WTC11 (cell line): ENCODE measurements at regions not wholly inside any gene's neighbourhood (a gene's known extent, or its start where the extent isn't known, plus 50 kb on each side); places are given as distances from the start of the nearest gene placed in this dataset.

Experiments used
- ATF3 ChIP-seq: sonication (generic); formaldehyde crosslinking; conservative IDR thresholded peaks from 2 replicates; pipeline ENCODE4 v1.8.1; 2022; ENCODE audit warnings: mild to moderate bottlenecking, missing genetic modification reagents
- CREB1 ChIP-seq: sonication (generic); formaldehyde crosslinking; IDR thresholded peaks from 2 replicates; pipeline ENCODE4 v1.8.0; 2023; ENCODE audit warnings: mild to moderate bottlenecking, missing genetic modification reagents
- CREM ChIP-seq: sonication (generic); formaldehyde crosslinking; IDR thresholded peaks from 2 replicates; pipeline ENCODE4 v1.8.1; 2022; ENCODE audit warnings: mild to moderate bottlenecking, missing genetic modification reagents, moderate library complexity
- CTCF ChIP-seq: fragments of 200-600 bp; IDR thresholded peaks from 2 replicates; pipeline ENCODE4 v1.8.0; 2022; ENCODE audit warnings: antibody characterized with exemption
- E2F1 ChIP-seq: sonication (generic); formaldehyde crosslinking; IDR thresholded peaks from 2 replicates; pipeline ENCODE4 v1.8.0; 2022; ENCODE audit warnings: mild to moderate bottlenecking, missing genetic modification reagents
- IRF2 ChIP-seq: sonication (generic); formaldehyde crosslinking; IDR thresholded peaks from 2 replicates; pipeline ENCODE4 v1.8.0; 2022; ENCODE audit warnings: low read depth, missing genetic modification reagents, borderline replicate concordance
- MAX ChIP-seq: sonication (generic); formaldehyde crosslinking; IDR thresholded peaks from 2 replicates; pipeline ENCODE4 v1.8.0; 2022; ENCODE audit warnings: mild to moderate bottlenecking, missing genetic modification reagents
- MYBL2 ChIP-seq: sonication (generic); formaldehyde crosslinking; IDR thresholded peaks from 2 replicates; pipeline ENCODE4 v1.8.1; 2023; ENCODE audit warnings: mild to moderate bottlenecking, moderate library complexity, missing genetic modification reagents
- RELA ChIP-seq: sonication (generic); formaldehyde crosslinking; IDR thresholded peaks from 2 replicates; pipeline ENCODE4 v1.8.1; 2022; ENCODE audit warnings: missing genetic modification reagents, mild to moderate bottlenecking, borderline replicate concordance
- SOX15 ChIP-seq: fragments of 250-450 bp; sonication (Bioruptor Pico); IDR thresholded peaks from 2 replicates; pipeline ENCODE4 v1.9.0; 2021; ENCODE audit warnings: mild to moderate bottlenecking
- SP1 ChIP-seq: sonication (generic); formaldehyde crosslinking; conservative IDR thresholded peaks from 2 replicates; pipeline ENCODE4 v1.8.1; 2022; ENCODE audit warnings: missing genetic modification reagents
- USF2 ChIP-seq: sonication (generic); formaldehyde crosslinking; IDR thresholded peaks from 2 replicates; pipeline ENCODE4 v1.8.1; 2023; ENCODE audit warnings: mild to moderate bottlenecking, missing genetic modification reagents, moderate library complexity
- ZNF317 ChIP-seq: sonication (generic); formaldehyde crosslinking; IDR thresholded peaks from 2 replicates; pipeline ENCODE4 v1.8.1; 2023; ENCODE audit warnings: low read depth, mild to moderate bottlenecking, moderate library complexity, missing genetic modification reagents, borderline replicate concordance

- TF ChIP-seq IRF2 (no peak), SP1 (CRISPR knock-in tag) (no peak), CREM (no peak), SOX15 (CRISPR knock-in tag) (no peak), CTCF (no peak), MAX (CRISPR knock-in tag) (no peak), RELA (no peak), CREB1 (CRISPR knock-in tag) (no peak), ATF3 (CRISPR knock-in tag) (no peak), E2F1 (CRISPR knock-in tag) (no peak), MYBL2 (CRISPR knock-in tag) (no peak), USF2 (CRISPR knock-in tag) (no peak), ZNF317 (no peak)
Observed at GRCh38 chr11:119896387-119897045, 167.5 kb upstream of the NECTIN1 start.
